ENCODE measurements at regions not wholly inside any gene's neighbourhood (a gene's known extent, or its start where the extent isn't known, plus 50 kb on each side); places are given as distances from the start of the nearest gene placed in this dataset.
A peak's percentile ranks its signal among the peaks of the same experiment; 100 is the strongest.
"Not testable (repeated sequence)": the region's sequence is repeated elsewhere in the genome, so short reads cannot be mapped to it uniquely, and the experiment has no call there.

- DNase-seq = no peak
Measured at GRCh38 chr13:90445179-90445578, 902.3 kb upstream of the MIR17HG start.

GRCh38 chr13:90447034-90447733 lies 900.3 kb upstream of the MIR17HG start:
- no peak for DNase-seq

GRCh38 chr13:90447734-90448101 lies 899.8 kb upstream of the MIR17HG start:
- no peak for DNase-seq

- DNase-seq = peak; percentile 65
Measured at GRCh38 chr13:90448466-90449037, 898.9 kb upstream of the MIR17HG start.

GRCh38 chr13:90453342-90453741 lies 894.1 kb upstream of the MIR17HG start:
- DNase-seq = no peak

GRCh38 chr13:90454002-90454636 lies 893.4 kb upstream of the MIR17HG start:
- no peak for DNase-seq

GRCh38 chr13:90455067-90455466 lies 892.4 kb upstream of the MIR17HG start:
- no peak for DNase-seq

- DNase-seq = no peak
Measured at GRCh38 chr13:90455823-90456222, 891.7 kb upstream of the MIR17HG start.

- DNase-seq = no peak
Measured at GRCh38 chr13:90461398-90461797, 886.1 kb upstream of the MIR17HG start.

- no peak for DNase-seq
Measured at GRCh38 chr13:90477216-90477615, 870.3 kb upstream of the MIR17HG start.

GRCh38 chr13:90483906-90484305 lies 863.6 kb upstream of the MIR17HG start:
- DNase-seq = no peak

- DNase-seq = no peak
Measured at GRCh38 chr13:90485436-90485835, 862.1 kb upstream of the MIR17HG start.

- no peak for DNase-seq
Measured at GRCh38 chr13:90492872-90493271, 854.6 kb upstream of the MIR17HG start.

GRCh38 chr13:90493667-90494066 lies 853.8 kb upstream of the MIR17HG start:
- no peak for DNase-seq

GRCh38 chr13:90494849-90495248 lies 852.6 kb upstream of the MIR17HG start:
- not testable (repeated sequence) for DNase-seq

GRCh38 chr13:90498096-90498495 lies 849.4 kb upstream of the MIR17HG start:
- DNase-seq = no peak

GRCh38 chr13:90498816-90499215 lies 848.7 kb upstream of the MIR17HG start:
- DNase-seq = no peak

- DNase-seq = no peak
Measured at GRCh38 chr13:90500569-90500968, 846.9 kb upstream of the MIR17HG start.

- no peak for DNase-seq
Measured at GRCh38 chr13:90502153-90502552, 845.3 kb upstream of the MIR17HG start.

GRCh38 chr13:90502762-90503161 lies 844.7 kb upstream of the MIR17HG start:
- no peak for DNase-seq

- DNase-seq = no peak
Measured at GRCh38 chr13:90510319-90510718, 837.2 kb upstream of the MIR17HG start.

GRCh38 chr13:90511903-90512302 lies 835.6 kb upstream of the MIR17HG start:
- no peak for DNase-seq

GRCh38 chr13:90514712-90515111 lies 832.8 kb upstream of the MIR17HG start:
- DNase-seq = not testable (repeated sequence)

- no peak for DNase-seq
Measured at GRCh38 chr13:90518417-90518816, 829.1 kb upstream of the MIR17HG start.

GRCh38 chr13:90519157-90519556 lies 828.3 kb upstream of the MIR17HG start:
- DNase-seq = no peak
